ENCODE measurements at regions not wholly inside any gene's neighbourhood (a gene's known extent, or its start where the extent isn't known, plus 50 kb on each side); places are given as distances from the start of the nearest gene placed in this dataset.

- TF ChIP-seq, protein P1, sequence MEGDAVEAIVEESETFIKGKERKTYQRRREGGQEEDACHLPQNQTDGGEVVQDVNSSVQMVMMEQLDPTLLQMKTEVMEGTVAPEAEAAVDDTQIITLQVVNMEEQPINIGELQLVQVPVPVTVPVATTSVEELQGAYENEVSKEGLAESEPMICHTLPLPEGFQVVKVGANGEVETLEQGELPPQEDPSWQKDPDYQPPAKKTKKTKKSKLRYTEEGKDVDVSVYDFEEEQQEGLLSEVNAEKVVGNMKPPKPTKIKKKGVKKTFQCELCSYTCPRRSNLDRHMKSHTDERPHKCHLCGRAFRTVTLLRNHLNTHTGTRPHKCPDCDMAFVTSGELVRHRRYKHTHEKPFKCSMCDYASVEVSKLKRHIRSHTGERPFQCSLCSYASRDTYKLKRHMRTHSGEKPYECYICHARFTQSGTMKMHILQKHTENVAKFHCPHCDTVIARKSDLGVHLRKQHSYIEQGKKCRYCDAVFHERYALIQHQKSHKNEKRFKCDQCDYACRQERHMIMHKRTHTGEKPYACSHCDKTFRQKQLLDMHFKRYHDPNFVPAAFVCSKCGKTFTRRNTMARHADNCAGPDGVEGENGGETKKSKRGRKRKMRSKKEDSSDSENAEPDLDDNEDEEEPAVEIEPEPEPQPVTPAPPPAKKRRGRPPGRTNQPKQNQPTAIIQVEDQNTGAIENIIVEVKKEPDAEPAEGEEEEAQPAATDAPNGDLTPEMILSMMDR (IDR thresholded peaks at IDR 0.05): no peak
- TF ChIP-seq POLR2A (IDR thresholded peaks at IDR 0.05): no peak
Observed at GRCh38 chr10:71065659-71066058, 146.7 kb upstream of the UNC5B start.

Measured in thyroid gland (tissue), 4 donors.